ENCODE measurements at regions not wholly inside any gene's neighbourhood (a gene's known extent, or its start where the extent isn't known, plus 50 kb on each side); places are given as distances from the start of the nearest gene placed in this dataset.

- peaks cover 15% of the 10 kb centered on the region; the same call in 1 of the 2 replicates for H3F3A ChIP-seq (ENCODE audit: insufficient read depth)
- no peak overlapping the region for H3K27ac ChIP-seq (ENCODE audit: low read depth, low read length)
- no peaks in the 10 kb centered on the region for H3K27me3 ChIP-seq (ENCODE audit: low read length)
- TF ChIP-seq EZH2phosphoT487 (conservative IDR thresholded peaks at IDR 0.05; ENCODE audit: low read length) = no peak
- TF ChIP-seq CTCF (IDR thresholded peaks at IDR 0.05; ENCODE audit: insufficient read depth, low read length, poor library complexity, severe bottlenecking) = no peak
- no peaks in the 10 kb centered on the region for H3K9me3 ChIP-seq (ENCODE audit: insufficient read depth, low read length)
- H3K36me3 ChIP-seq (ENCODE audit: low read length) = no peaks in the 10 kb centered on the region
- no peaks in the 10 kb centered on the region for H3K79me2 ChIP-seq (ENCODE audit: insufficient read depth, low read length)
- H3K9ac ChIP-seq (ENCODE audit: low read length) = no peak overlapping the region
- no peaks in the 10 kb centered on the region for H3K9me2 ChIP-seq (replicated peaks; ENCODE audit: insufficient read depth, low read length)
- no peak overlapping the region for H3K4me2 ChIP-seq (ENCODE audit: low read depth, low read length, poor library complexity, severe bottlenecking)
- H4K20me1 ChIP-seq (ENCODE audit: low read depth, low read length) = no peaks in the 10 kb centered on the region
- no peak overlapping the region for H3K4me3 ChIP-seq (ENCODE audit: insufficient read depth, low read length, poor library complexity, severe bottlenecking)
- H2AFZ ChIP-seq (ENCODE audit: low read depth, low read length, severe bottlenecking) = no peak overlapping the region
Observed at GRCh38 chr1:212556822-212557549, 51.6 kb upstream of the ATF3 start.

GRCh38 chr1:212557739-212558692, 50.5 kb upstream of the ATF3 start:
- Histone ChIP-seq H3K27ac (ENCODE audit: low read depth, low read length) (no peak overlapping the region), H3K4me3 (ENCODE audit: insufficient read depth, low read length, poor library complexity, severe bottlenecking) (peak overlapping the region; percentile 73), H3K27me3 (ENCODE audit: low read length) (no peaks in the 10 kb centered on the region), H3K36me3 (ENCODE audit: low read length) (no peaks in the 10 kb centered on the region), H3K79me2 (ENCODE audit: insufficient read depth, low read length) (no peaks in the 10 kb centered on the region), H3K9ac (ENCODE audit: low read length) (peak overlapping the region; percentile 66), H4K20me1 (ENCODE audit: low read depth, low read length) (no peaks in the 10 kb centered on the region), H3K9me3 (ENCODE audit: insufficient read depth, low read length) (no peaks in the 10 kb centered on the region), H3K4me2 (ENCODE audit: low read depth, low read length, poor library complexity, severe bottlenecking) (peak overlapping the region; percentile 60), H3F3A (ENCODE audit: insufficient read depth) (peaks cover 15% of the 10 kb centered on the region; the same call in 1 of the 2 replicates), H2AFZ (ENCODE audit: low read depth, low read length, severe bottlenecking) (peak overlapping the region; percentile 94), H3K9me2 (replicated peaks; ENCODE audit: insufficient read depth, low read length) (no peaks in the 10 kb centered on the region)
- TF ChIP-seq CTCF (IDR thresholded peaks at IDR 0.05; ENCODE audit: insufficient read depth, low read length, poor library complexity, severe bottlenecking) = no peak
- no peak for TF ChIP-seq EZH2phosphoT487 (conservative IDR thresholded peaks at IDR 0.05; ENCODE audit: low read length)

- Histone ChIP-seq H3K4me2 (ENCODE audit: low read depth, low read length, poor library complexity, severe bottlenecking) (peak overlapping the region; percentile 60), H3K9ac (ENCODE audit: low read length) (peak overlapping the region; percentile 66), H2AFZ (ENCODE audit: low read depth, low read length, severe bottlenecking) (peak overlapping the region; percentile 94), H3K9me2 (replicated peaks; ENCODE audit: insufficient read depth, low read length) (no peaks in the 10 kb centered on the region), H3K9me3 (ENCODE audit: insufficient read depth, low read length) (no peaks in the 10 kb centered on the region), H3F3A (ENCODE audit: insufficient read depth) (peaks cover 15% of the 10 kb centered on the region; the same call in 1 of the 2 replicates), H3K27ac (ENCODE audit: low read depth, low read length) (no peak overlapping the region), H4K20me1 (ENCODE audit: low read depth, low read length) (no peaks in the 10 kb centered on the region), H3K4me3 (ENCODE audit: insufficient read depth, low read length, poor library complexity, severe bottlenecking) (peak overlapping the region; percentile 73), H3K27me3 (ENCODE audit: low read length) (no peaks in the 10 kb centered on the region), H3K79me2 (ENCODE audit: insufficient read depth, low read length) (no peaks in the 10 kb centered on the region), H3K36me3 (ENCODE audit: low read length) (no peaks in the 10 kb centered on the region)
- TF ChIP-seq EZH2phosphoT487 (conservative IDR thresholded peaks at IDR 0.05; ENCODE audit: low read length) (no peak), CTCF (IDR thresholded peaks at IDR 0.05; ENCODE audit: insufficient read depth, low read length, poor library complexity, severe bottlenecking) (no peak)
Observed at GRCh38 chr1:212558693-212559480, 49.7 kb upstream of the ATF3 start.

All from SU-DHL-6 (cell line).